Gastrocnemius medialis (tissue), 4 donors: ENCODE measurements at regions not wholly inside any gene's neighbourhood (a gene's known extent, or its start where the extent isn't known, plus 50 kb on each side); places are given as distances from the start of the nearest gene placed in this dataset.

Source experiments
- ATAC-seq, 2 donors: fragments of 150-250 bp; one replicate each; pipeline ENCODE4 v1.9.1; 2016
- DNase-seq, 2 donors: peaks; one replicate each; pipeline ENCODE4 v3.0.0-alpha.2; 2019
- H3K27ac ChIP-seq, 4 donors: fragments of 200-600 bp; sonication (generic); 1 replicate in 1 of 4; 2 replicates in 3 of 4; pipeline ENCODE4 v1.5.1; 2016 to 2018; ENCODE audit warnings: mild to moderate bottlenecking in 2 of 4, moderate library complexity in 1 of 4
- H3K27me3 ChIP-seq, 3 donors: fragments of 200-600 bp; sonication (generic) in 2 of 3; 1 replicate in 1 of 3; 2 replicates in 2 of 3; pipeline versions ENCODE4 v1.5.1 to v1.6.0; 2016 to 2019; ENCODE audit warnings: mild to moderate bottlenecking in 1 of 3, moderate library complexity in 1 of 3
- H3K36me3 ChIP-seq, 2 donors: fragments of 200-600 bp; sonication (generic) in 1 of 2; one replicate each; pipeline ENCODE4 v1.5.1; 2017 to 2018
- H3K4me1 ChIP-seq, 2 donors: fragments of 200-600 bp; sonication (generic) in 1 of 2; one replicate each; pipeline ENCODE4 v1.5.1; 2016 to 2017; ENCODE audit warnings: mild to moderate bottlenecking in 2 of 2
- H3K4me3 ChIP-seq, 4 donors: fragments of 200-600 bp; sonication (generic) in 3 of 4; 1 replicate in 1 of 4; 2 replicates in 3 of 4; pipeline ENCODE4 v1.5.1; 2016 to 2019; ENCODE audit warnings: mild to moderate bottlenecking in 2 of 4
- H3K9me3 ChIP-seq, 3 donors: fragments of 200-600 bp; sonication (generic) in 2 of 3; 1 replicate in 1 of 3; 2 replicates in 2 of 3; pipeline ENCODE4 v1.5.1; 2016 to 2019
- CTCF ChIP-seq, 5 experiments: fragments of 450-650 bp in 3 of 5; fragments of 200-600 bp in 2 of 5; sonication (generic) in 2 of 5; IDR thresholded peaks in 4 of 5; conservative IDR thresholded peaks in 1 of 5; 1 replicate in 4 of 5; 2 replicates in 1 of 5; pipeline ENCODE4 v1.5.1; 2016 to 2019; ENCODE audit warnings: antibody characterized with exemption in 5 of 5, mild to moderate bottlenecking in 3 of 5, moderate library complexity in 3 of 5
- POLR2A ChIP-seq, 2 donors: fragments of 450-650 bp; IDR thresholded peaks; one replicate each; pipeline ENCODE4 v1.6.1; 2017; ENCODE audit warnings: antibody characterized with exemption in 2 of 2, mild to moderate bottlenecking in 2 of 2, moderate library complexity in 2 of 2
- in situ Hi-C, 4 donors: fragments of 200-750 bp; cut with MboI; loops; one replicate each; pipeline versions ENCODE4 v1.15.0 to v1.8.0; 2017; ENCODE audit warnings: low sequenced_read_pairs in 4 of 4
- intact Hi-C: fragments of 100-400 bp; cut with DNase I; formaldehyde crosslinking; loops from one replicate; pipeline ENCODE4 v1.15.1; 2023; ENCODE audit warnings: low total_unique reads

GRCh38 chr1:232414100-232414499 lies 215.8 kb downstream of the SIPA1L2 start:
- no peak for DNase-seq
- intact Hi-C loops, result no loop called here
- TF ChIP-seq CTCF (IDR thresholded peaks at IDR 0.05 in 4 of 5, conservative IDR thresholded peaks at IDR 0.05 in 1 of 5) (no peak), POLR2A (IDR thresholded peaks at IDR 0.05) (no peak)
- ATAC-seq, result no peak
- in situ Hi-C loops, result no loop called here
- H3K4me1 ChIP-seq, result no peaks in the 10 kb centered on the region
- peaks cover 0 to 10% of the 10 kb centered on the region in 2 donors for H3K36me3 ChIP-seq
- H3K4me3 ChIP-seq, result no peak overlapping the region
- no peak overlapping the region for H3K27ac ChIP-seq
- H3K9me3 ChIP-seq, result no peaks in the 10 kb centered on the region
- H3K27me3 ChIP-seq, result no peaks in the 10 kb centered on the region

GRCh38 chr1:232413674-232414073 lies 216.3 kb downstream of the SIPA1L2 start:
- ATAC-seq (no peak), DNase-seq (no peak)
- no peaks in the 10 kb centered on the region for H3K27me3 ChIP-seq
- in situ Hi-C loops, result no loop called here
- peaks cover 0 to 10% of the 10 kb centered on the region in 2 donors for H3K36me3 ChIP-seq
- H3K9me3 ChIP-seq, result no peaks in the 10 kb centered on the region
- no peaks in the 10 kb centered on the region for H3K4me1 ChIP-seq
- TF ChIP-seq POLR2A (IDR thresholded peaks at IDR 0.05), result no peak
- no peak for TF ChIP-seq CTCF (IDR thresholded peaks at IDR 0.05 in 4 of 5, conservative IDR thresholded peaks at IDR 0.05 in 1 of 5)
- no peak overlapping the region for H3K27ac ChIP-seq
- no peak overlapping the region for H3K4me3 ChIP-seq
- intact Hi-C loops, result no loop called here

- Histone ChIP-seq H3K27me3 (no peaks in the 10 kb centered on the region), H3K27ac (no peak overlapping the region), H3K4me3 (no peak overlapping the region), H3K9me3 (no peaks in the 10 kb centered on the region), H3K36me3 (peaks cover 0 to 5% of the 10 kb centered on the region in 2 donors), H3K4me1 (no peaks in the 10 kb centered on the region)
- DNase-seq, result no peak
- intact Hi-C loops, result no loop called here
- TF ChIP-seq CTCF (IDR thresholded peaks at IDR 0.05 in 4 of 5, conservative IDR thresholded peaks at IDR 0.05 in 1 of 5), result no peak
- TF ChIP-seq POLR2A (IDR thresholded peaks at IDR 0.05), result no peak
- in situ Hi-C loops, result no loop called here
- ATAC-seq, result no peak
Measured at GRCh38 chr1:232409584-232409983, 220.3 kb downstream of the SIPA1L2 start.

DNA sequence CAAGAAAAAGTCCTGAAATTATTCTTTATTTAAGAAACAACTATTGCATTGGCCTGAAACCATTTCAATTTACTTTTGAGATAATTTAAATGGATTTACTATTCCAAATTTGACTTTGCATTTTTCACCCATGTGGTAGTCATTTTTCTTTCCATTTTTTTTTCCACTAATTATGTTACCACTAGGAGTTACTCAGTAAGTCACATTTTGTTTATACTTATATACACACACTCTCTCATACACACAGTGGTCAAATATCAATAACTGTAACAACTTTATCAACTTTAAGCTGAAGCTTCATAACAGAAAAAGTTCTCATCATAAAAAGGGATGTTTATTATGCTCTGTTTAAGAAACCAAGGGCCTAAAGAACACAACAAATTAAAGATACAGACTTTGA lies 222.8 kb downstream of the SIPA1L2 start:
- Histone ChIP-seq H3K4me3 (no peak overlapping the region), H3K27ac (no peak overlapping the region), H3K36me3 (peaks cover 0 to 19% of the 10 kb centered on the region in 2 donors), H3K4me1 (no peaks in the 10 kb centered on the region), H3K9me3 (no peaks in the 10 kb centered on the region), H3K27me3 (no peaks in the 10 kb centered on the region)
- ATAC-seq (no peak), DNase-seq (no peak)
- in situ Hi-C loops (no loop called here), intact Hi-C loops (no loop called here)
- no peak for TF ChIP-seq CTCF (IDR thresholded peaks at IDR 0.05 in 4 of 5, conservative IDR thresholded peaks at IDR 0.05 in 1 of 5)
- TF ChIP-seq POLR2A (IDR thresholded peaks at IDR 0.05), result no peak

- DNase-seq, result no peak
- Histone ChIP-seq H3K4me3 (no peak overlapping the region), H3K9me3 (no peaks in the 10 kb centered on the region), H3K27ac (no peak overlapping the region), H3K27me3 (no peaks in the 10 kb centered on the region), H3K36me3 (peaks cover 0 to 23% of the 10 kb centered on the region in 2 donors), H3K4me1 (no peaks in the 10 kb centered on the region)
- TF ChIP-seq POLR2A (IDR thresholded peaks at IDR 0.05) (no peak), CTCF (IDR thresholded peaks at IDR 0.05 in 4 of 5, conservative IDR thresholded peaks at IDR 0.05 in 1 of 5) (no peak)
- in situ Hi-C loops (no loop called here), intact Hi-C loops (no loop called here)
- ATAC-seq, result no peak
Measured at GRCh38 chr1:232405781-232406180, 224.2 kb downstream of the SIPA1L2 start.
